Activated B cell treated with CpG ODN at 0.5 μM for 24 hours (primary cell): ENCODE measurements at regions not wholly inside any gene's neighbourhood (a gene's known extent, or its start where the extent isn't known, plus 50 kb on each side); places are given as distances from the start of the nearest gene placed in this dataset.
"Not testable (repeated sequence)": the region's sequence is repeated elsewhere in the genome, so short reads cannot be mapped to it uniquely, and the experiment has no call there.

ENCODE experiments used
- ATAC-seq: fragments of 200-7000 bp; cut with Tn5 transposase; one replicate; pipeline ENCODE4 v1.10.0; 2021; ENCODE audit warnings: low read depth, mild to moderate bottlenecking, moderate library complexity
- CTCF ChIA-PET: fragments of 350-600 bp; sonication (Branson Sonifier 250); formaldehyde crosslinking; loops from one replicate; lab custom pipeline; 2021; ENCODE audit warnings: antibody characterized with exemption; lab: Charles Lee
- POLR2A ChIA-PET: fragments of 350-600 bp; sonication (Branson Sonifier 250); formaldehyde crosslinking; loops from one replicate; lab custom pipeline; 2021; ENCODE audit warnings: antibody characterized with exemption; lab: Charles Lee
- DNase-seq: peaks from one replicate; pipeline ENCODE4 v3.0.0; 2022
- H3K27ac Mint-ChIP-seq: one replicate; pipeline ENCODE4 v1.8.0; 2020; ENCODE audit warnings: mixed read lengths
- H3K27me3 Mint-ChIP-seq: one replicate; pipeline ENCODE4 v1.8.0; 2021; ENCODE audit warnings: mixed read lengths
- H3K36me3 Mint-ChIP-seq: one replicate; pipeline ENCODE4 v1.8.0; 2021; ENCODE audit warnings: low read depth, mixed read lengths
- H3K4me1 Mint-ChIP-seq: one replicate; pipeline ENCODE4 v1.8.0; 2021; ENCODE audit warnings: mixed read lengths
- H3K4me3 Mint-ChIP-seq: one replicate; pipeline ENCODE4 v1.8.0; 2020; ENCODE audit warnings: mild to moderate bottlenecking, mixed read lengths
- H3K9me3 Mint-ChIP-seq: one replicate; pipeline ENCODE4 v1.8.0; 2020; ENCODE audit warnings: mixed read lengths
- CTCF ChIP-seq: fragments of 200-600 bp; IDR thresholded peaks from one replicate; pipeline ENCODE4 v1.8.0; 2022; ENCODE audit warnings: antibody characterized with exemption, mild to moderate bottlenecking
- intact Hi-C: fragments of 100-400 bp; cut with micrococcal nuclease; formaldehyde crosslinking; loops from one replicate; pipeline ENCODE4 v1.15.1; 2024

DNA sequence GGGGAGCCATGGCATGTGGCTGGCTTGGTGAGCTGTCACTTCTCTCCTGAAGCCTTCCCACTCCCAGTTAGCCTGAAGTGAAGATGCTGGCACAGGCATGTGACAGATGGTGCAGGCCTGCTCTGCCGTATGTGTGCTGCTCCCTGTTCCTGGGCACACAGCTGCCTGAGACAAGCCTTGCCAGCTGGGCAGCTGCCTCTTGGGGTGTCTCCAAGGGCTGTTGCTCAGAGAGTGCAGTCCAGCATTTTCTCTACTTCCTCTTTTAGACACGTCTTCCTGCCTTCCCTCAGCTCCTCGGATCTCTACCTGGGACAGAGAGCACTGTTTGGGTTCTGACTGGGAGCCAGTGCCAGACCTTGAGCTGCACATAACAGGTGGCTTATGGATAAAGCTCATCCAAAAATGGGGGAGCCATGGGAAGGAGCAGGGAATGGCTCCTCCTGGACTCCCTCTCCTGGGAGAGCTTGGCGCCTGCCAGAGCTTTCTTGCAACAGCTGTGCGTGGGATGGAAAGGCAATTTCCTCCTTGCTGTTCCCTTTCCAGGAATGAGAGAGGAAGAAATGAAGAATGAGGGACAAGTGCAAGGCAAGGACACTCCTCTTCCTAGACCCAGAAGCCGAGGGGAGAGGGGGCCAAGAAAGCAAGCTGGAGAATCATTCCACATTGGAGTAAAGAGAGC lies 132.9 kb downstream of the MSL3 start:
- H3K4me1 Mint-ChIP-seq: no peaks in the 10 kb centered on the region
- no peaks in the 10 kb centered on the region for H3K36me3 Mint-ChIP-seq
- CTCF ChIA-PET: no interaction called here
- no peak overlapping the region for H3K4me3 Mint-ChIP-seq
- ATAC-seq (no peak), DNase-seq (no peak)
- no peak for TF ChIP-seq CTCF
- intact Hi-C loops: no loop called here
- H3K27ac Mint-ChIP-seq: no peak overlapping the region
- H3K27me3 Mint-ChIP-seq: no peaks in the 10 kb centered on the region
- POLR2A ChIA-PET: no interaction called here
- no peaks in the 10 kb centered on the region for H3K9me3 Mint-ChIP-seq

- no peak for ATAC-seq
- H3K9me3 Mint-ChIP-seq: no peaks in the 10 kb centered on the region
- H3K27me3 Mint-ChIP-seq: no peaks in the 10 kb centered on the region
- TF ChIP-seq CTCF: no peak
- intact Hi-C loops: no loop called here
- POLR2A ChIA-PET: no interaction called here
- no peak for DNase-seq
- CTCF ChIA-PET: no interaction called here
- H3K36me3 Mint-ChIP-seq: no peaks in the 10 kb centered on the region
- no peak overlapping the region for H3K4me3 Mint-ChIP-seq
- no peak overlapping the region for H3K27ac Mint-ChIP-seq
- no peaks in the 10 kb centered on the region for H3K4me1 Mint-ChIP-seq
Observed at GRCh38 chrX:11893933-11894710, 136.1 kb downstream of the MSL3 start.

GRCh38 chrX:11899091-11899490 lies 141.1 kb downstream of the MSL3 start:
- H3K9me3 Mint-ChIP-seq: no peaks in the 10 kb centered on the region
- intact Hi-C loops: no loop called here
- no peak for TF ChIP-seq CTCF
- ChIA-PET CTCF (no interaction called here), POLR2A (no interaction called here)
- DNase-seq (no peak), ATAC-seq (no peak)
- H3K4me3 Mint-ChIP-seq: no peak overlapping the region
- no peaks in the 10 kb centered on the region for H3K4me1 Mint-ChIP-seq
- H3K27ac Mint-ChIP-seq: no peak overlapping the region
- no peaks in the 10 kb centered on the region for H3K36me3 Mint-ChIP-seq
- H3K27me3 Mint-ChIP-seq: no peaks in the 10 kb centered on the region

DNA sequence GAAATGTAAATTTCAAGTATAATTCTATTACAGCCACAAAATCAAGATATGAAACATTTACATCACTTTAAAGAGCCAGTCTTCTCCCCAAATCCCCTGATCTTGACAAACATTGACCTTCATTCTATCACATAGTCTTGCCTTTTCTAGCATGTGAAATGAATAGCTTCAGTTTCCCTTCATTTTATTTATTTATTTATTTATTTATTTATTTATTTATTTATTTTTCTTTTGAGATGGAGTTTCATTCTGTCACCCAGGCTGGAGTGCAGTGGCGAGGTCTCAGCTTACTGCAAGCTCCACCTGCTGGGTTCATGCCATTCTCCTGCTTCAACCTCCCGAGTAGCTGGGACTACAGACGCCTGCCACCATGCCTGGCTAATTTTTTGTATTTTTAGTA lies 147.9 kb downstream of the MSL3 start:
- H3K9me3 Mint-ChIP-seq, ATAC-seq, H3K27ac Mint-ChIP-seq, H3K4me3 Mint-ChIP-seq, H3K27me3 Mint-ChIP-seq, CTCF ChIA-PET, POLR2A ChIA-PET, DNase-seq, H3K36me3 Mint-ChIP-seq, H3K4me1 Mint-ChIP-seq: not testable (repeated sequence)
- intact Hi-C loops: loop anchor here (5.0 kb wide), 1 partner anchor 134 kb away; no protein-coding TSS in a partner anchor

GRCh38 chrX:11908371-11908770 lies 150.3 kb downstream of the MSL3 start:
- no peak for TF ChIP-seq CTCF
- CTCF ChIA-PET: interaction anchor here (1.4 kb wide), 1 partner anchor 121 kb away, joined by 7 read pairs; no protein-coding TSS in a partner anchor
- Mint-ChIP-seq H3K9me3 (peaks cover 2% of the 10 kb centered on the region), H3K4me3 (no peak overlapping the region), H3K27ac (no peak overlapping the region), H3K36me3 (no peaks in the 10 kb centered on the region), H3K27me3 (no peaks in the 10 kb centered on the region), H3K4me1 (no peaks in the 10 kb centered on the region)
- DNase-seq: no peak
- peak; percentile 56 for ATAC-seq
- POLR2A ChIA-PET: no interaction called here
- intact Hi-C loops: loop anchor here (1.0 to 5.0 kb wide), 3 partner anchors 121 to 375 kb away; no protein-coding TSS in a partner anchor
